ENCODE measurements at regions not wholly inside any gene's neighbourhood (a gene's known extent, or its start where the extent isn't known, plus 50 kb on each side); places are given as distances from the start of the nearest gene placed in this dataset.

DNA sequence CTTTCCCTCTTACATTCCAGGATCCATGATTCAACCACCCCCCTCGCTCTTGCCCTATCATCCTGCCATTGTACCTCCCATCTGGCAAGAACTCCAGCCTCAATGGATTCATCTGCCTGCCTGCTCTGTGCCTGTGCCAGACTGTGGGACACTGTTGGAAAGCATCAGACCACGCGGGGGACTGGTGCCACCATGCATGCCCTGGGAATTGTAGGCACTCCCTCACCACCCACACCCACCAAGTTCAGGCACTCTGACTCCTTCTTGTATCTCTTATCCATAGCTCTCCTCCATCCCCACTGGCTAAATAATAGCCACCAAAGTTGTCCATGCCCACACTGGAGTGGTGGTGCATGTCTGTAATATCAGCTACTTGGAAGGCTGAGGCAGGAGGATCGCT lies 143.8 kb downstream of the TPRA1 start:
- H3K36me3 ChIP-seq = no peaks in the 10 kb centered on the region
- no peak overlapping the region for H3K27ac ChIP-seq
- intact Hi-C loops (cut with DNase I; ENCODE audit: low total_unique reads) = no loop called here
- no peaks in the 10 kb centered on the region for H3K4me1 ChIP-seq
- TF ChIP-seq, protein P1, sequence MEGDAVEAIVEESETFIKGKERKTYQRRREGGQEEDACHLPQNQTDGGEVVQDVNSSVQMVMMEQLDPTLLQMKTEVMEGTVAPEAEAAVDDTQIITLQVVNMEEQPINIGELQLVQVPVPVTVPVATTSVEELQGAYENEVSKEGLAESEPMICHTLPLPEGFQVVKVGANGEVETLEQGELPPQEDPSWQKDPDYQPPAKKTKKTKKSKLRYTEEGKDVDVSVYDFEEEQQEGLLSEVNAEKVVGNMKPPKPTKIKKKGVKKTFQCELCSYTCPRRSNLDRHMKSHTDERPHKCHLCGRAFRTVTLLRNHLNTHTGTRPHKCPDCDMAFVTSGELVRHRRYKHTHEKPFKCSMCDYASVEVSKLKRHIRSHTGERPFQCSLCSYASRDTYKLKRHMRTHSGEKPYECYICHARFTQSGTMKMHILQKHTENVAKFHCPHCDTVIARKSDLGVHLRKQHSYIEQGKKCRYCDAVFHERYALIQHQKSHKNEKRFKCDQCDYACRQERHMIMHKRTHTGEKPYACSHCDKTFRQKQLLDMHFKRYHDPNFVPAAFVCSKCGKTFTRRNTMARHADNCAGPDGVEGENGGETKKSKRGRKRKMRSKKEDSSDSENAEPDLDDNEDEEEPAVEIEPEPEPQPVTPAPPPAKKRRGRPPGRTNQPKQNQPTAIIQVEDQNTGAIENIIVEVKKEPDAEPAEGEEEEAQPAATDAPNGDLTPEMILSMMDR (IDR thresholded peaks at IDR 0.05) = no peak
- peak; percentile 9 to 43 for DNase-seq
- H3K27me3 ChIP-seq = peaks cover 0 to 42% of the 10 kb centered on the region in 2 donors
- no peak overlapping the region for H3K4me3 ChIP-seq
- H3K9me3 ChIP-seq = no peaks in the 10 kb centered on the region

- TF ChIP-seq, protein P1 (IDR thresholded peaks at IDR 0.05) = no peak
- intact Hi-C loops (cut with DNase I; ENCODE audit: low total_unique reads) = no loop called here
- no peak overlapping the region for H3K4me3 ChIP-seq
- H3K9me3 ChIP-seq = no peaks in the 10 kb centered on the region
- DNase-seq = peak; percentile 5 to 34
- no peaks in the 10 kb centered on the region for H3K36me3 ChIP-seq
- peaks cover 0 to 35% of the 10 kb centered on the region in 2 donors for H3K27me3 ChIP-seq
- no peaks in the 10 kb centered on the region for H3K4me1 ChIP-seq
- H3K27ac ChIP-seq = no peak overlapping the region
These were observed 144.8 kb downstream of the TPRA1 start for GRCh38 chr3:127445581-127446343.

DNA sequence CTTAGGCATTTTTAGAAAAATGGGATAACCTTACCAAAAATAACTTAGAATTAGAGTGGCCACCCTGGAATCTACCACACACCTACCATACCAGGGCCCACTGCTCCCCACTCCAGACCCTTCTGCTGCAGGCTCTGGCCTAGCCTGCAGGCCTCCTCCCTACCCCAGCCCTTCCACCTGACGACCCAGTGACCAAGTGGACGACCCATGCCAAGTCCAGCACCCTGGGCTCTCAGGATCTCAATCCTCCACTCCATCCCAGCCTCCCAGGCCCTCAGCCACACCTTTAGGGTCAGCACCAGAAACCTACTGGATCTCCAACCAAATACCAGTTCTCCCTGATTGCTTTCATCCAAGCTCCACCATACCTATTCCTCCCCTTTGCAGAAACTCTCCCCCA lies 145.8 kb downstream of the TPRA1 start:
- H3K4me1 ChIP-seq = no peaks in the 10 kb centered on the region
- intact Hi-C loops (cut with DNase I; ENCODE audit: low total_unique reads) = no loop called here
- H3K36me3 ChIP-seq = no peaks in the 10 kb centered on the region
- TF ChIP-seq, protein P1 (IDR thresholded peaks at IDR 0.05) = no peak
- H3K27ac ChIP-seq = no peak overlapping the region
- H3K27me3 ChIP-seq = peaks cover 0 to 25% of the 10 kb centered on the region in 2 donors
- H3K9me3 ChIP-seq = no peaks in the 10 kb centered on the region
- DNase-seq = peak; percentile 2 to 20
- H3K4me3 ChIP-seq = no peak overlapping the region

GRCh38 chr3:127443581-127444375 lies 146.8 kb downstream of the TPRA1 start:
- Histone ChIP-seq H3K4me1 (no peaks in the 10 kb centered on the region), H3K4me3 (no peak overlapping the region), H3K27me3 (peaks cover 0 to 17% of the 10 kb centered on the region in 2 donors), H3K27ac (no peak overlapping the region), H3K36me3 (no peaks in the 10 kb centered on the region), H3K9me3 (no peaks in the 10 kb centered on the region)
- intact Hi-C loops (cut with DNase I; ENCODE audit: low total_unique reads) = no loop called here
- peak; percentile 14 to 54 for DNase-seq
- TF ChIP-seq, protein P1 (IDR thresholded peaks at IDR 0.05) = no peak

DNA sequence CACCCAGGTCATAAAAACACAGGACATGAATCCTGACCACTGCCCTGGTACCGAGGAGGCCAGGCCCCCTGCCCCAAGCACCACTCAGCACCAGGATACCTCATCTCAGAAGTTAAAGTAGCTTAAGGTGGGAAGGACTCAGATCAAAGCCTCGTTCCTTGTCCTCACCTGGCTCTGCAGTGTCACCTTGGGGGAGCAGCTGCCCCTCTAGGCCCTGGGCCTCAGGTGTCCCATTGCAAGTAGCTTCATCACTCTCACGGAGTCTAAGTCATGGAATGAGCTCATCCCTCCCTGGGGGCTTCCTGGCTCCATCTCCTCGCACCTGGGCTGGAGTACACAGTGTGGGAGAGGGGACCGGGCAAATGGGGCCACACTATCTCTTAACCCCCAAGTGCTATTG lies 148.0 kb downstream of the TPRA1 start:
- Histone ChIP-seq H3K27me3 (peaks cover 0 to 7% of the 10 kb centered on the region in 2 donors), H3K9me3 (no peaks in the 10 kb centered on the region), H3K4me3 (no peak overlapping the region), H3K27ac (no peak overlapping the region), H3K4me1 (no peaks in the 10 kb centered on the region), H3K36me3 (no peaks in the 10 kb centered on the region)
- intact Hi-C loops (cut with DNase I; ENCODE audit: low total_unique reads) = no loop called here
- TF ChIP-seq, protein P1 (IDR thresholded peaks at IDR 0.05) = no peak
- peak in 1 of 2 donors; percentile 35 for DNase-seq
